K562 (cell line): ENCODE measurements at regions not wholly inside any gene's neighbourhood (a gene's known extent, or its start where the extent isn't known, plus 50 kb on each side); places are given as distances from the start of the nearest gene placed in this dataset.

Experiments
- ATAC-seq: fragments of 200-7000 bp; cut with Tn5 transposase; 3 replicates; pipeline ENCODE4 v1.9.1; 2020; ENCODE audit warnings: moderate library complexity
- BruUV-seq: library from RNA; stranded (reverse); fragments of 400-500 nt; replicated peaks from 2 replicates; lab custom pipeline; 2021; lab: Mats Ljungman, UMichigan
- CTCF ChIA-PET: fragments of 300-600 bp; formaldehyde crosslinking; extraction: SDS; loops from one replicate; lab custom pipeline; 2021; ENCODE audit warnings: low intra/inter-chr PET ratio; lab: Yijun Ruan, JAX
- POLR2A ChIA-PET: fragments of 300-600, 350-650 bp; sonication (Branson Sonifier 250); formaldehyde crosslinking; extraction: SDS; loops from one replicate; lab custom pipeline; 2021; ENCODE audit warnings: antibody characterized with exemption, inconsistent platforms; lab: Yijun Ruan, JAX
- DNase-seq, 4 experiments: peaks; one replicate each; pipeline versions ENCODE4 v3.0.0 to v3.0.0-alpha.2; 2011 to 2018; ENCODE audit warnings: low spot score in 3 of 4, mixed read lengths in 3 of 4; ENCODE audit errors: extremely low read depth in 1 of 4
- FAIRE-seq: peaks from 2 replicates; lab custom pipeline; 2011; peaks lifted over from hg19 to GRCh38; lab: Jason Lieb, UNC
- H2AFZ ChIP-seq: 2 replicates; pipeline ENCODE4 v1.6.0; 2011; ENCODE audit warnings: low read depth, low read length, control low read depth, inconsistent platforms
- H3K27ac ChIP-seq: fragments of 200-600 bp; 3 replicates; pipeline ENCODE4 v1.8.0; 2011; ENCODE audit warnings: low read depth, mild to moderate bottlenecking, control low read depth, inconsistent platforms, low read length, moderate library complexity, mixed read lengths; ENCODE audit errors: extremely low read depth
- H3K27me3 ChIP-seq, 2 experiments: fragments of 300-600 bp in 1 of 2; 2 replicates in 1 of 2; 3 replicates in 1 of 2; pipeline versions ENCODE4 v1.6.0 to v1.8.0; 2011; ENCODE audit warnings: inconsistent platforms in 2 of 2, low read length in 2 of 2, mild to moderate bottlenecking in 1 of 2, mixed read lengths in 1 of 2, moderate library complexity in 1 of 2; ENCODE audit not compliant: control insufficient read depth in 2 of 2, insufficient read depth in 2 of 2
- H3K36me3 ChIP-seq: fragments of 300-600 bp; 3 replicates; pipeline ENCODE4 v1.8.0; 2011; ENCODE audit warnings: mild to moderate bottlenecking, low read length, inconsistent platforms; ENCODE audit not compliant: control insufficient read depth, insufficient read depth
- H3K4me1 ChIP-seq, 2 experiments: fragments of 200-600 bp in 1 of 2; replicated peaks in 1 of 2; 2 replicates in 1 of 2; 3 replicates in 1 of 2; pipeline versions ENCODE4 v1.5.1 to v1.8.0; 2011; ENCODE audit warnings: inconsistent platforms in 2 of 2, low read length in 2 of 2, mild to moderate bottlenecking in 1 of 2, mixed read lengths in 1 of 2, moderate library complexity in 1 of 2; ENCODE audit not compliant: control insufficient read depth in 2 of 2, insufficient read depth in 2 of 2
- H3K4me2 ChIP-seq: 2 replicates; pipeline ENCODE4 v1.6.1; 2011; ENCODE audit warnings: low read length, control low read depth, inconsistent platforms, mixed read lengths; ENCODE audit not compliant: insufficient read depth
- H3K4me3 ChIP-seq: fragments of 200-600 bp; sonication (generic), shearing (Covaris generic); 2 replicates; pipeline ENCODE4 v1.5.1; 2016; ENCODE audit warnings: control low read depth, inconsistent platforms
- H3K79me2 ChIP-seq: fragments of 200-600 bp; 3 replicates; pipeline ENCODE4 v1.8.0; 2011; ENCODE audit warnings: low read length, inconsistent platforms; ENCODE audit not compliant: control insufficient read depth, insufficient read depth
- H3K9ac ChIP-seq, 2 experiments: 2 replicates each; pipeline versions ENCODE4 v1.6.0 to v1.6.1; 2011; ENCODE audit warnings: low read depth in 2 of 2, low read length in 2 of 2, control low read depth in 1 of 2, inconsistent platforms in 1 of 2, mild to moderate bottlenecking in 1 of 2, mixed read lengths in 1 of 2; ENCODE audit not compliant: insufficient read depth in 1 of 2
- H3K9me1 ChIP-seq: one replicate; pipeline ENCODE4 v1.6.0; 2011; ENCODE audit warnings: inconsistent platforms, mild to moderate bottlenecking, low read length, moderate library complexity; ENCODE audit not compliant: control insufficient read depth, insufficient read depth
- H3K9me3 ChIP-seq: replicated peaks from 2 replicates; pipeline ENCODE4 v1.5.1; 2011; ENCODE audit warnings: low read depth, low read length, inconsistent platforms; ENCODE audit not compliant: control insufficient read depth, insufficient read depth
- H4K20me1 ChIP-seq: replicated peaks from 2 replicates; pipeline ENCODE4 v1.6.1; 2011; ENCODE audit warnings: low read length, inconsistent platforms, mixed read lengths; ENCODE audit not compliant: control insufficient read depth, insufficient read depth
- EGR1 ChIP-seq: fragments of 450-650 bp; conservative IDR thresholded peaks from 2 replicates; pipeline ENCODE4 v1.6.1; 2017; ENCODE audit warnings: mild to moderate bottlenecking
- HDAC2 ChIP-seq: fragments of 450-650 bp; IDR thresholded peaks from 2 replicates; pipeline ENCODE4 v1.6.1; 2016; ENCODE audit warnings: mild to moderate bottlenecking
- IRF2 ChIP-seq: sonication (generic); formaldehyde crosslinking; IDR thresholded peaks from 2 replicates; pipeline ENCODE4 v1.8.1; 2022; ENCODE audit warnings: mild to moderate bottlenecking, missing genetic modification reagents
- MEF2A ChIP-seq: IDR thresholded peaks from 2 replicates; pipeline ENCODE4 v1.6.1; 2011; ENCODE audit warnings: low read depth, mild to moderate bottlenecking, low read length, moderate library complexity; ENCODE audit not compliant: control insufficient read depth
- MLLT1 ChIP-seq, 2 experiments: fragments of 450-650 bp; IDR thresholded peaks; 2 replicates each; pipeline ENCODE4 v1.6.1; 2016
- SMAD2 ChIP-seq: fragments of 150-350 bp; IDR thresholded peaks from 2 replicates; pipeline ENCODE4 v1.6.1; 2014; ENCODE audit warnings: low read depth, mild to moderate bottlenecking, low read length
- ZBTB1 ChIP-seq: sonication (generic); formaldehyde crosslinking; IDR thresholded peaks from 2 replicates; pipeline ENCODE4 v1.8.1; 2023; ENCODE audit warnings: missing genetic modification reagents, low read depth, mild to moderate bottlenecking, borderline replicate concordance
- ZBTB33 ChIP-seq: sonication (generic); formaldehyde crosslinking; IDR thresholded peaks from 2 replicates; pipeline ENCODE4 v1.8.1; 2023; ENCODE audit warnings: mild to moderate bottlenecking, missing genetic modification reagents
- ZBTB9 ChIP-seq: fragments of 450-650 bp; formaldehyde crosslinking; IDR thresholded peaks from 2 replicates; pipeline ENCODE4 v1.4.0; 2020; ENCODE audit warnings: mild to moderate bottlenecking, moderate library complexity
- ZC3H11A ChIP-seq: IDR thresholded peaks from 2 replicates; pipeline ENCODE4 v1.6.1; 2012; ENCODE audit warnings: low read depth, low read length, improper control_type of control experiment
- ZZZ3 ChIP-seq: fragments of 450-650 bp; IDR thresholded peaks from 2 replicates; pipeline ENCODE4 v1.6.1; 2016; ENCODE audit warnings: antibody characterized with exemption, mild to moderate bottlenecking, moderate library complexity
- WGBS: fragments of 100-300 bp; shearing (Covaris generic); methylation state at CpG from one replicate; pipeline ENCODE4 v1.1.6; 2016; ENCODE audit warnings: low coverage, mixed read lengths; ENCODE audit not compliant: insufficient coverage; ENCODE audit errors: missing lambda C conversion rate; 5-methylcytosine and 5-hydroxymethylcytosine counted together
- in situ Hi-C: fragments of 300-500 bp; cut with MboI; formaldehyde crosslinking; loops from 4 replicates; pipeline ENCODE4 v1.15.0; 2018; ENCODE audit warnings: inconsistent platforms, mixed read lengths
- intact Hi-C: fragments of 100-400 bp; cut with micrococcal nuclease; formaldehyde crosslinking; loops from 2 replicates; pipeline ENCODE4 v1.14.2; 2022

- BruUV-seq: no TSS peak
- H3K79me2 ChIP-seq: no peaks in the 10 kb centered on the region
- H3K27me3 ChIP-seq: no peaks in the 10 kb centered on the region
- no peak overlapping the region for H3K27ac ChIP-seq
- ChIA-PET CTCF (no interaction called here), POLR2A (no interaction called here)
- H3K4me1 ChIP-seq: no peaks in the 10 kb centered on the region
- FAIRE-seq (no peak), DNase-seq (no peak), ATAC-seq (no peak)
- H2AFZ ChIP-seq: no peak overlapping the region
- WGBS: 0% methylated on average over 2 of the region's 2 CpGs
- TF ChIP-seq ZC3H11A (no peak), MEF2A (no peak), MLLT1 (IDR thresholded peaks at IDR 0.05) (no peak)
- no peaks in the 10 kb centered on the region for H3K36me3 ChIP-seq
- in situ Hi-C loops: no loop called here
- H3K4me2 ChIP-seq: no peak overlapping the region
- intact Hi-C loops: no loop called here
- no peaks in the 10 kb centered on the region for H4K20me1 ChIP-seq
- no peak overlapping the region for H3K9ac ChIP-seq
- H3K9me3 ChIP-seq: no peaks in the 10 kb centered on the region; the same call in 1 of the 2 replicates
- H3K9me1 ChIP-seq: no peaks in the 10 kb centered on the region
- H3K4me3 ChIP-seq: no peak overlapping the region
These were observed 821.6 kb downstream of the SQOR start for GRCh38 chr15:46456456-46456855.

GRCh38 chr15:46460431-46461094, 825.7 kb downstream of the SQOR start:
- no peak for DNase-seq
- no peak for FAIRE-seq
- H3K36me3 ChIP-seq: no peaks in the 10 kb centered on the region
- H3K27me3 ChIP-seq: no peaks in the 10 kb centered on the region
- H3K9ac ChIP-seq: no peak overlapping the region
- ChIA-PET CTCF (no interaction called here), POLR2A (no interaction called here)
- H3K4me2 ChIP-seq: no peak overlapping the region
- H3K79me2 ChIP-seq: no peaks in the 10 kb centered on the region
- intact Hi-C loops (no loop called here), in situ Hi-C loops (no loop called here)
- no peak for ATAC-seq
- no peaks in the 10 kb centered on the region for H3K4me1 ChIP-seq
- no peak overlapping the region for H2AFZ ChIP-seq
- no peak overlapping the region for H3K27ac ChIP-seq
- no peaks in the 10 kb centered on the region for H4K20me1 ChIP-seq
- no peaks in the 10 kb centered on the region for H3K9me1 ChIP-seq
- BruUV-seq: no TSS peak
- no peaks in the 10 kb centered on the region for H3K9me3 ChIP-seq
- under 1% methylated on average over 12 of the region's 12 CpGs for WGBS
- H3K4me3 ChIP-seq: no peak overlapping the region
- TF ChIP-seq EGR1 (no peak), HDAC2 (no peak), ZBTB1 (CRISPR knock-in tag) (no peak), IRF2 (CRISPR knock-in tag) (no peak), ZBTB9 (CRISPR knock-in tag) (no peak), ZBTB33 (no peak), ZZZ3 (no peak), SMAD2 (no peak)
